Endothelial cell of umbilical vein (primary cell): ENCODE measurements at regions not wholly inside any gene's neighbourhood (a gene's known extent, or its start where the extent isn't known, plus 50 kb on each side); places are given as distances from the start of the nearest gene placed in this dataset.

Experiments
- BruUV-seq: library from RNA; stranded (reverse); fragments of 400-500 nt; replicated peaks from 2 replicates; lab custom pipeline; 2021; lab: Mats Ljungman, UMichigan
- CTCF ChIA-PET: fragments of 300-600, 350-600 bp; sonication (Branson Sonifier 250); formaldehyde crosslinking; loops from one replicate; lab custom pipeline; 2021; ENCODE audit warnings: antibody characterized with exemption, inconsistent platforms; lab: Charles Lee
- POLR2A ChIA-PET: fragments of 300-600, 350-600 bp; sonication (Branson Sonifier 250); formaldehyde crosslinking; loops from one replicate; lab custom pipeline; 2021; ENCODE audit warnings: antibody characterized with exemption, inconsistent platforms; lab: Charles Lee
- DNase-seq: peaks from one replicate; pipeline ENCODE4 v3.0.0-alpha.2; 2011; ENCODE audit warnings: low read depth, low spot score
- FAIRE-seq: peaks from 2 replicates; lab custom pipeline; 2011; peaks lifted over from hg19 to GRCh38; lab: Jason Lieb, UNC
- H2AFZ ChIP-seq: 2 replicates; pipeline ENCODE4 v1.6.0; 2012; ENCODE audit warnings: low read depth, low read length, control low read depth, inconsistent platforms
- H3K27ac ChIP-seq: 2 replicates; pipeline ENCODE4 v1.5.1; 2011; ENCODE audit warnings: low read depth, mild to moderate bottlenecking, control low read depth, low read length, moderate library complexity; ENCODE audit not compliant: insufficient read depth
- H3K27me3 ChIP-seq, 2 experiments: 2 replicates each; pipeline versions ENCODE4 v1.6.0 to v1.6.1; 2011; ENCODE audit warnings: low read length in 2 of 2, mixed read lengths in 1 of 2; ENCODE audit not compliant: control insufficient read depth in 2 of 2, insufficient read depth in 2 of 2
- H3K36me3 ChIP-seq, 2 experiments: 2 replicates in 1 of 2; 3 replicates in 1 of 2; pipeline ENCODE4 v1.5.1; 2011; ENCODE audit warnings: low read length in 2 of 2, mild to moderate bottlenecking in 1 of 2, moderate library complexity in 1 of 2; ENCODE audit not compliant: control insufficient read depth in 2 of 2, insufficient read depth in 2 of 2; ENCODE audit errors: extremely low read depth in 1 of 2
- H3K4me1 ChIP-seq: 3 replicates; pipeline ENCODE4 v1.5.1; 2011; ENCODE audit warnings: mild to moderate bottlenecking, low read length; ENCODE audit not compliant: control insufficient read depth, insufficient read depth; ENCODE audit errors: extremely low read depth
- H3K4me2 ChIP-seq: 2 replicates; pipeline ENCODE4 v1.6.1; 2011; ENCODE audit warnings: low read length, control low read depth, mixed read lengths; ENCODE audit not compliant: insufficient read depth
- H3K4me3 ChIP-seq, 3 experiments: fragments of 200-600 bp in 1 of 3; sonication (generic), shearing (Covaris generic) in 1 of 3; replicated peaks in 1 of 3; 2 replicates each; pipeline ENCODE4 v1.5.1; 2011 to 2016; ENCODE audit warnings: control low read depth in 3 of 3, low read length in 3 of 3, mild to moderate bottlenecking in 2 of 3, inconsistent platforms in 1 of 3, low read depth in 1 of 3, moderate library complexity in 1 of 3; ENCODE audit not compliant: insufficient read depth in 1 of 3
- H3K79me2 ChIP-seq: 2 replicates; pipeline ENCODE4 v1.6.0; 2012; ENCODE audit warnings: low read length, inconsistent platforms; ENCODE audit not compliant: control insufficient read depth, insufficient read depth
- H3K9ac ChIP-seq: replicated peaks from 2 replicates; pipeline ENCODE3; 2011; ENCODE audit warnings: low read length, control low read depth; ENCODE audit not compliant: insufficient read depth; ENCODE audit errors: extremely low read depth
- H3K9me1 ChIP-seq: replicated peaks from 3 replicates; pipeline ENCODE4 v1.6.0; 2011; ENCODE audit warnings: mild to moderate bottlenecking, low read length; ENCODE audit not compliant: control insufficient read depth, insufficient read depth; ENCODE audit errors: extremely low read depth
- H3K9me3 ChIP-seq: replicated peaks from 2 replicates; pipeline ENCODE4 v1.5.1; 2012; ENCODE audit warnings: low read length, inconsistent platforms; ENCODE audit not compliant: control insufficient read depth, insufficient read depth
- H4K20me1 ChIP-seq: replicated peaks from 2 replicates; pipeline ENCODE3; 2011; ENCODE audit warnings: mild to moderate bottlenecking, low read length; ENCODE audit not compliant: control insufficient read depth, insufficient read depth; ENCODE audit errors: extremely low read depth
- CTCF ChIP-seq, 2 donors: IDR thresholded peaks; 1 replicate in 1 of 2; 2 replicates in 1 of 2; pipeline ENCODE4 v1.5.1; 2011; ENCODE audit warnings: low read length in 2 of 2, mild to moderate bottlenecking in 2 of 2, moderate library complexity in 2 of 2, control low read depth in 1 of 2, inconsistent platforms in 1 of 2, low read depth in 1 of 2; ENCODE audit not compliant: insufficient read depth in 1 of 2; ENCODE audit errors: extremely low read depth in 1 of 2
- EZH2 ChIP-seq: IDR thresholded peaks from 2 replicates; pipeline ENCODE4 v1.6.1; 2012; ENCODE audit warnings: borderline replicate concordance, low read depth, mild to moderate bottlenecking, moderate library complexity, low read length, inconsistent platforms; ENCODE audit not compliant: severe bottlenecking
- FOS ChIP-seq: IDR thresholded peaks from 2 replicates; pipeline ENCODE4 v1.6.1; 2011; ENCODE audit warnings: mild to moderate bottlenecking, low read length, moderate library complexity, borderline replicate concordance; ENCODE audit not compliant: insufficient read depth
- GATA2 ChIP-seq: IDR thresholded peaks from 2 replicates; pipeline ENCODE4 v1.7.0; 2011; ENCODE audit warnings: low read depth, mild to moderate bottlenecking, moderate library complexity, mixed read lengths, low read length; ENCODE audit not compliant: insufficient read length, insufficient read depth
- JUN ChIP-seq: IDR thresholded peaks from 2 replicates; pipeline ENCODE4 v1.6.1; 2011; ENCODE audit warnings: borderline replicate concordance, low read depth; ENCODE audit not compliant: insufficient read length, insufficient read depth
- MAX ChIP-seq: IDR thresholded peaks from 2 replicates; pipeline ENCODE4 v1.6.1; 2011; ENCODE audit not compliant: insufficient read depth, insufficient read length
- MYC ChIP-seq: IDR thresholded peaks from one replicate; pipeline ENCODE4 v1.6.1; 2011; ENCODE audit warnings: mild to moderate bottlenecking, low read depth, low read length
- POLR2A ChIP-seq: IDR thresholded peaks from 2 replicates; pipeline ENCODE4 v1.6.1; 2012; ENCODE audit warnings: low read depth, mild to moderate bottlenecking, control low read depth, low read length
- POLR2AphosphoS5 ChIP-seq: IDR thresholded peaks from 2 replicates; pipeline ENCODE4 v1.6.1; 2012; ENCODE audit warnings: low read depth, mild to moderate bottlenecking, control low read depth, low read length, moderate library complexity; ENCODE audit not compliant: insufficient read depth
- dilution Hi-C: fragments of 300-500 bp; cut with MboI; formaldehyde crosslinking; loops from one replicate; pipeline ENCODE4 v1.15.0; 2019; ENCODE audit warnings: low sequenced_read_pairs; ENCODE audit not compliant: extremely low pct_ligation_motif_present
- intact Hi-C: fragments of 100-400 bp; cut with micrococcal nuclease; formaldehyde crosslinking; loops from one replicate; pipeline ENCODE4 v1.10.0; 2022

- DNase-seq (no peak), FAIRE-seq (no peak)
- Histone ChIP-seq H3K27me3 (no peaks in the 10 kb centered on the region), H3K9me3 (no peaks in the 10 kb centered on the region), H3K4me2 (no peak overlapping the region), H3K4me3 (no peak overlapping the region), H2AFZ (no peak overlapping the region), H3K9me1 (no peaks in the 10 kb centered on the region), H3K79me2 (no peaks in the 10 kb centered on the region), H4K20me1 (no peaks in the 10 kb centered on the region), H3K9ac (no peak overlapping the region), H3K27ac (no peak overlapping the region), H3K4me1 (no peaks in the 10 kb centered on the region), H3K36me3 (no peaks in the 10 kb centered on the region)
- no TSS peak for BruUV-seq
- intact Hi-C loops: no loop called here
- dilution Hi-C loops: no loop called here
- CTCF ChIA-PET: no interaction called here
- TF ChIP-seq JUN (no peak), POLR2A (no peak), POLR2AphosphoS5 (no peak), EZH2 (no peak), CTCF (IDR thresholded peaks at IDR 0.05; ENCODE audit: extremely low read depth in 1 of 2, insufficient read depth in 1 of 2, low read depth in 1 of 2, low read length in 2 of 2) (no peak), FOS (no peak), MYC (no peak), GATA2 (no peak), MAX (no peak)
- POLR2A ChIA-PET: no interaction called here
Measured at GRCh38 chr2:16818203-16818556, 152.5 kb upstream of the CYRIA start.
